GM23338 (cell line): ENCODE measurements at regions not wholly inside any gene's neighbourhood (a gene's known extent, or its start where the extent isn't known, plus 50 kb on each side); places are given as distances from the start of the nearest gene placed in this dataset.

ENCODE experiments used
- ATAC-seq: fragments of 200-7000 bp; cut with Tn5 transposase; 3 replicates; pipeline ENCODE4 v1.9.1; 2020
- DNase-seq: peaks from one replicate; pipeline ENCODE4 v3.0.0-alpha.2; 2015; ENCODE audit warnings: low spot score
- H2AFZ ChIP-seq: fragments of 200-600 bp; sonication (generic); 2 replicates; pipeline ENCODE4 v1.8.0; 2016; ENCODE audit warnings: antibody characterized with exemption, mild to moderate bottlenecking, moderate library complexity
- H3F3A ChIP-seq: fragments of 200-600 bp; sonication (generic); replicated peaks from 2 replicates; pipeline ENCODE4 v1.8.0; 2017; ENCODE audit warnings: antibody characterized with exemption, mixed run types, low read depth
- H3K27ac ChIP-seq: fragments of 200-600 bp; sonication (generic); 2 replicates; pipeline ENCODE4 v1.6.1; 2016; ENCODE audit warnings: low read depth
- H3K27me3 ChIP-seq: fragments of 200-600 bp; sonication (generic); 2 replicates; pipeline ENCODE4 v1.8.0; 2016; ENCODE audit warnings: mild to moderate bottlenecking, mixed run types, moderate library complexity; ENCODE audit not compliant: insufficient read depth
- H3K36me3 ChIP-seq: fragments of 200-600 bp; sonication (generic); 2 replicates; pipeline ENCODE4 v1.8.0; 2016; ENCODE audit warnings: mild to moderate bottlenecking; ENCODE audit not compliant: insufficient read depth
- H3K4me1 ChIP-seq: fragments of 200-600 bp; sonication (generic); 2 replicates; pipeline ENCODE4 v1.8.0; 2016; ENCODE audit warnings: mild to moderate bottlenecking, moderate library complexity; ENCODE audit not compliant: insufficient read depth
- H3K4me2 ChIP-seq: fragments of 200-600 bp; sonication (generic); 2 replicates; pipeline ENCODE4 v1.7.1; 2017; ENCODE audit warnings: mixed run types
- H3K4me3 ChIP-seq: fragments of 200-600 bp; sonication (generic); 2 replicates; pipeline ENCODE4 v1.6.1; 2016; ENCODE audit warnings: mixed run types
- H3K79me2 ChIP-seq: fragments of 200-600 bp; sonication (generic); replicated peaks from 2 replicates; pipeline ENCODE4 v1.8.0; 2017; ENCODE audit warnings: mild to moderate bottlenecking; ENCODE audit not compliant: insufficient read depth
- H3K9me2 ChIP-seq: fragments of 200-600 bp; sonication (generic); 2 replicates; pipeline ENCODE4 v1.8.0; 2017; ENCODE audit not compliant: insufficient read depth
- H4K20me1 ChIP-seq: fragments of 200-600 bp; sonication (generic); replicated peaks from 2 replicates; pipeline ENCODE4 v1.8.0; 2017; ENCODE audit warnings: mild to moderate bottlenecking; ENCODE audit not compliant: insufficient read depth
- H3K27ac Mint-ChIP-seq: 2 replicates; pipeline ENCODE4 v1.8.0; 2020; ENCODE audit warnings: inconsistent platforms, mild to moderate bottlenecking, moderate library complexity, mixed read lengths
- H3K27me3 Mint-ChIP-seq: 3 replicates; pipeline ENCODE4 v1.8.0; 2022; ENCODE audit warnings: low read depth, mild to moderate bottlenecking, moderate library complexity, mixed read lengths, inconsistent platforms; ENCODE audit not compliant: insufficient read depth, poor library complexity
- H3K36me3 Mint-ChIP-seq: 3 replicates; pipeline ENCODE4 v1.8.0; 2021; ENCODE audit warnings: low read depth, mild to moderate bottlenecking, inconsistent platforms, moderate library complexity, mixed read lengths
- H3K4me1 Mint-ChIP-seq: 3 replicates; pipeline ENCODE4 v1.8.0; 2020; ENCODE audit warnings: mild to moderate bottlenecking, inconsistent platforms, mixed read lengths
- H3K4me3 Mint-ChIP-seq: 3 replicates; pipeline ENCODE4 v1.8.0; 2021; ENCODE audit warnings: moderate library complexity, mild to moderate bottlenecking, inconsistent platforms, mixed read lengths
- H3K9me3 Mint-ChIP-seq: 3 replicates; pipeline ENCODE4 v1.8.0; 2020; ENCODE audit warnings: moderate library complexity, mild to moderate bottlenecking, inconsistent platforms, mixed read lengths
- CREB1 ChIP-seq: fragments of 250-450 bp; sonication (Bioruptor Pico); IDR thresholded peaks from 2 replicates; pipeline ENCODE4 v1.5.0; 2020; ENCODE audit warnings: low read depth, mild to moderate bottlenecking, moderate library complexity
- CTCF ChIP-seq, 2 experiments: fragments of 200-600 bp in 1 of 2; sonication (generic) in 1 of 2; conservative IDR thresholded peaks; 2 replicates each; pipeline versions ENCODE4 v1.5.1 to v1.6.1; 2016 to 2017; ENCODE audit warnings: antibody characterized with exemption in 2 of 2, low read depth in 2 of 2, mild to moderate bottlenecking in 2 of 2, moderate library complexity in 1 of 2
- EZH2 ChIP-seq: fragments of 200-600 bp; sonication (generic); IDR thresholded peaks from one replicate; pipeline ENCODE4 v1.8.0; 2017; ENCODE audit warnings: antibody characterized with exemption, mild to moderate bottlenecking, low read depth; ENCODE audit not compliant: unreplicated experiment
- JUNB ChIP-seq: IDR thresholded peaks from one replicate; pipeline ENCODE4 v1.6.1; 2016; ENCODE audit warnings: antibody characterized with exemption; ENCODE audit not compliant: unreplicated experiment
- NANOG ChIP-seq: IDR thresholded peaks from 2 replicates; pipeline ENCODE4 v1.6.1; 2016; ENCODE audit warnings: antibody characterized with exemption, borderline replicate concordance
- REST ChIP-seq: IDR thresholded peaks from one replicate; pipeline ENCODE4 v1.6.1; 2018; ENCODE audit warnings: antibody characterized with exemption; ENCODE audit not compliant: unreplicated experiment
- STAT1 ChIP-seq: IDR thresholded peaks from one replicate; pipeline ENCODE4 v1.6.1; 2016; ENCODE audit warnings: antibody characterized with exemption; ENCODE audit not compliant: unreplicated experiment
- ZNF462 ChIP-seq: fragments of 250-450 bp; sonication (Bioruptor Pico); IDR thresholded peaks from 2 replicates; pipeline ENCODE4 v1.5.0; 2020; ENCODE audit warnings: mild to moderate bottlenecking, moderate library complexity

- TF ChIP-seq REST (no peak), CREB1 (CRISPR knock-in tag) (no peak), CTCF (conservative IDR thresholded peaks at IDR 0.05; ENCODE audit: low read depth in 2 of 2) (no peak), NANOG (no peak), JUNB (no peak)
Observed at GRCh38 chr4:177907736-177908424, 465.6 kb upstream of the AGA start (continued).

GRCh38 chr4:177921715-177922114, 479.5 kb upstream of the AGA start:
- peaks cover 3% of the 10 kb centered on the region; the same call in 2 of the 3 replicates for H3K36me3 Mint-ChIP-seq

More at GRCh38 chr4:177921715-177922114, 479.5 kb upstream of the AGA start:
- H3K27me3 ChIP-seq: no peaks in the 10 kb centered on the region
- no peak overlapping the region for H3K4me3 Mint-ChIP-seq
- H3K27ac Mint-ChIP-seq: no peak overlapping the region
- 0 out of 2 replicates have a peak, but pooled peaks cover 5% of the 10 kb centered on the region for H3K9me2 ChIP-seq
- ATAC-seq: no peak
- H3K36me3 ChIP-seq: no peaks in the 10 kb centered on the region
- H3K4me1 Mint-ChIP-seq: no peaks in the 10 kb centered on the region
- peaks cover 3% of the 10 kb centered on the region; the same call in 1 of the 3 replicates for H3K9me3 Mint-ChIP-seq
- H4K20me1 ChIP-seq: no peaks in the 10 kb centered on the region
- no peaks in the 10 kb centered on the region for H3K27me3 Mint-ChIP-seq
- H3F3A ChIP-seq: no peaks in the 10 kb centered on the region
- no peak overlapping the region for H2AFZ ChIP-seq
- no peaks in the 10 kb centered on the region for H3K4me1 ChIP-seq
- H3K4me3 ChIP-seq: no peak overlapping the region
- DNase-seq: no peak
- H3K27ac ChIP-seq: no peak overlapping the region
- H3K79me2 ChIP-seq: no peaks in the 10 kb centered on the region
- TF ChIP-seq STAT1 (no peak), ZNF462 (CRISPR knock-in tag) (no peak), EZH2 (no peak)
- H3K4me2 ChIP-seq: no peak overlapping the region
